Activated naive CD8-positive, alpha-beta T cell treated with anti-CD3 and anti-CD28 coated beads, Interleukin-2, amount 50 U/mL, for 24 hours (primary cell): ENCODE measurements at regions not wholly inside any gene's neighbourhood (a gene's known extent, or its start where the extent isn't known, plus 50 kb on each side); places are given as distances from the start of the nearest gene placed in this dataset.

Experiments used
- ATAC-seq: fragments of 150-1000 bp; cut with Tn5 transposase; one replicate; pipeline ENCODE4 v1.10.0; 2021
- DNase-seq: peaks from one replicate; pipeline ENCODE4 v3.0.0; 2021
- H3K27ac Mint-ChIP-seq: one replicate; pipeline ENCODE4 v1.8.0; 2021; ENCODE audit warnings: mild to moderate bottlenecking, mixed read lengths
- H3K27me3 Mint-ChIP-seq: one replicate; pipeline ENCODE4 v1.8.0; 2021; ENCODE audit warnings: mixed read lengths
- H3K36me3 Mint-ChIP-seq: one replicate; pipeline ENCODE4 v1.8.0; 2021; ENCODE audit warnings: low read depth, mixed read lengths
- H3K4me1 Mint-ChIP-seq: one replicate; pipeline ENCODE4 v1.8.0; 2021; ENCODE audit warnings: mixed read lengths
- H3K4me3 Mint-ChIP-seq: one replicate; pipeline ENCODE4 v1.8.0; 2021; ENCODE audit warnings: mild to moderate bottlenecking, moderate library complexity, mixed read lengths
- H3K9me3 Mint-ChIP-seq: one replicate; pipeline ENCODE4 v1.8.0; 2021; ENCODE audit warnings: mixed read lengths

DNA sequence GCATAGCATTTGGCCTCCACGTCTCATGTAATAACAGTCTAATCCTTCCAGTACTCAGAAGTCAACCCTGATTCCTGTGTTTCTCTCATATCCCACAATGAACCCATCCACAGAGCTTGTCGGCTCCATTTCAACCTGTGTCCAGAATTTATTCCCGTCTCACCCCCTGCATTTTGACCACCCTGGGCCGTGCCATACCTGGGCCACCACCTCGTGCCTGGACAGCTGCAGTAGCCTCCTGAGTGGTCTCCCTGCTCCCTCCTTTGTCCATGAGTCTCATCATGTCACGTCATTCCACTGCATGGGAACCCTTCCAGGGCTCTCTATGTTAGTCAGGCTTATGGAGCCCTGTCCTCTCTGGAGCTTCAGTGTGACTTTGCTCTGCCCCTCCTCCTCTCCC lies 670.6 kb downstream of the PTPRU start:
- H3K27ac Mint-ChIP-seq: no peak overlapping the region
- DNase-seq (no peak), ATAC-seq (no peak)
- H3K36me3 Mint-ChIP-seq: no peaks in the 10 kb centered on the region
- H3K9me3 Mint-ChIP-seq: no peaks in the 10 kb centered on the region
- no peak overlapping the region for H3K4me3 Mint-ChIP-seq
- H3K4me1 Mint-ChIP-seq: no peaks in the 10 kb centered on the region
- H3K27me3 Mint-ChIP-seq: peaks cover 14% of the 10 kb centered on the region

GRCh38 chr1:29903548-29904166 lies 667.3 kb downstream of the PTPRU start:
- Mint-ChIP-seq H3K27me3 (peaks cover 11% of the 10 kb centered on the region), H3K4me3 (no peak overlapping the region), H3K4me1 (no peaks in the 10 kb centered on the region), H3K27ac (no peak overlapping the region), H3K36me3 (no peaks in the 10 kb centered on the region), H3K9me3 (no peaks in the 10 kb centered on the region)
- ATAC-seq: no peak
- no peak for DNase-seq

GRCh38 chr1:29901624-29902325 lies 665.5 kb downstream of the PTPRU start:
- Mint-ChIP-seq H3K36me3 (no peaks in the 10 kb centered on the region), H3K4me3 (no peak overlapping the region), H3K9me3 (no peaks in the 10 kb centered on the region), H3K27ac (no peak overlapping the region), H3K27me3 (peaks cover 22% of the 10 kb centered on the region), H3K4me1 (no peaks in the 10 kb centered on the region)
- DNase-seq (no peak), ATAC-seq (no peak)

DNA sequence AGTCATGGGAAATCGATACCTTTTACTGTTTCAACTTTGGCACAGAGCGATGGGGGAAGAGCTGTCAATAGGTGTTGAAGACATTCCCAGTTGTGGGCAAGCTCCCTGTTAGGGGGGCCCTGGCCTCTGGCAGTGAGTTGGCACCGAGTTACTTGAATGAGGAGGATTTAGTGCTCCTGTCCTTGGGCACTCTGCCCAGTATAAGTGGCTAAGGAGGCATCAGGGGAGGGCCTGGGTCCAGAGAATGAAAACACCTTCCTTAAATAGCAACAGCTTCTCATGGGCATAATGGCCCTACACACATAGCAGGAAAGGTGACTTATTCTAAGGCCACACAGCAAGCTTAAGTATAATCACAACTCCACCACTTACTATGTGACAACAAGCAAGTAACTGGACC lies 664.4 kb downstream of the PTPRU start:
- H3K4me3 Mint-ChIP-seq: no peak overlapping the region
- peaks cover 27% of the 10 kb centered on the region for H3K27me3 Mint-ChIP-seq
- no peaks in the 10 kb centered on the region for H3K9me3 Mint-ChIP-seq
- DNase-seq (no peak), ATAC-seq (no peak)
- H3K36me3 Mint-ChIP-seq: no peaks in the 10 kb centered on the region
- no peak overlapping the region for H3K27ac Mint-ChIP-seq
- H3K4me1 Mint-ChIP-seq: no peaks in the 10 kb centered on the region

DNA sequence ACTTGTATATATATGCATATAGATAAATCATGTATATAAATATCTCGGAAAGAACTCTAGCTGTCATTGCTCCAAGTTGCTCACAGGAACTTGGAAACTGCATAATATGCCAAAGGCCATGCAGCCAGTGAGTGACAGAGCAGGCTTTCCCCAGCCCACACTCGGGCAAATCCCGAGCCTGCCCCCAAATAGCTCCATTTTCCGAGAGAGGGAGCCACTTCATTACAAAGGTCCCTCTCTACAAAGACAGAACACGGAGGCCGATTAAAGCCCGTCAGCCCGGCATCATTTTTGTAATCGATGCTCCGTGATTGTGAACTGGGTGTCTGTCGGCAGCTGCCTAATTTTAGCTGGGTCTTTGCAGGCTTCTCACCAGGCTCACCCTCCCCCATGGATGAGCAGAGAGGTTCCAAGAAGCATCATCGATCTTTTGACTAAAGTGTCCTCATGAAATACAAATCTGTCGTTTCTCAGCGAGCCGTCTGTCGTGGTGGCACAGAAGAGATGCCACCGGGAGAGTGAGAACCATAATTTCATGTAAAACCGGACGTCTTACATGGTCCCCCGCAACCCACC lies 663.9 kb downstream of the PTPRU start:
- H3K27ac Mint-ChIP-seq: no peak overlapping the region
- H3K27me3 Mint-ChIP-seq: peaks cover 32% of the 10 kb centered on the region
- no peaks in the 10 kb centered on the region for H3K9me3 Mint-ChIP-seq
- no peak overlapping the region for H3K4me3 Mint-ChIP-seq
- DNase-seq: no peak
- H3K4me1 Mint-ChIP-seq: no peaks in the 10 kb centered on the region
- H3K36me3 Mint-ChIP-seq: no peaks in the 10 kb centered on the region
- ATAC-seq: no peak

GRCh38 chr1:29896791-29897714 lies 660.7 kb downstream of the PTPRU start:
- Mint-ChIP-seq H3K27me3 (peaks cover 36% of the 10 kb centered on the region), H3K4me1 (no peaks in the 10 kb centered on the region), H3K9me3 (no peaks in the 10 kb centered on the region), H3K36me3 (no peaks in the 10 kb centered on the region), H3K27ac (no peak overlapping the region), H3K4me3 (no peak overlapping the region)
- ATAC-seq (no peak), DNase-seq (no peak)

- no peak for ATAC-seq
- no peak overlapping the region for H3K27ac Mint-ChIP-seq
- H3K4me1 Mint-ChIP-seq: no peaks in the 10 kb centered on the region
- no peak overlapping the region for H3K4me3 Mint-ChIP-seq
- no peak for DNase-seq
- peaks cover 33% of the 10 kb centered on the region for H3K27me3 Mint-ChIP-seq
- no peaks in the 10 kb centered on the region for H3K9me3 Mint-ChIP-seq
- H3K36me3 Mint-ChIP-seq: no peaks in the 10 kb centered on the region
Observed at GRCh38 chr1:29896300-29896699, 660.0 kb downstream of the PTPRU start.

DNA sequence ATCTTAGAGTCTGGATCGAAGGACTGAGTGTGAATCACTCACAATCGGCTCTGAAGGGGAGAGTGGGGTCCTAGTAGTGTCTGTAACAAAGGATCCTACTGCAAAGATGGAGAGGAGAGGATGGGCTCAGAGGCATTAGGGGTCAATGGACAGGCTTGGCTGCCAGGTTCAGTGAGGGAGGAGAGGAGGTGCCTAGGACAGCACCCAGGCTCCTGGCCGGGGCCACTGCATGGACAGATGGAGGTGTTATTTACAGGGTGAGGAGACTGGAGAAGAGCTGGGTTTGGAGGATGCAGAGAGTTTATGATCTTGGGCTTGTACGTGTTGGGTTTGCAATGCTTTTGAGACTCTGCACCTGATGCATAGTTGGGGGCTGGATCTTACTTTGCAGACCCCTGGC lies 658.9 kb downstream of the PTPRU start:
- DNase-seq (no peak), ATAC-seq (no peak)
- no peaks in the 10 kb centered on the region for H3K4me1 Mint-ChIP-seq
- no peaks in the 10 kb centered on the region for H3K9me3 Mint-ChIP-seq
- no peaks in the 10 kb centered on the region for H3K36me3 Mint-ChIP-seq
- H3K27ac Mint-ChIP-seq: no peak overlapping the region
- no peak overlapping the region for H3K4me3 Mint-ChIP-seq
- peaks cover 31% of the 10 kb centered on the region for H3K27me3 Mint-ChIP-seq

DNA sequence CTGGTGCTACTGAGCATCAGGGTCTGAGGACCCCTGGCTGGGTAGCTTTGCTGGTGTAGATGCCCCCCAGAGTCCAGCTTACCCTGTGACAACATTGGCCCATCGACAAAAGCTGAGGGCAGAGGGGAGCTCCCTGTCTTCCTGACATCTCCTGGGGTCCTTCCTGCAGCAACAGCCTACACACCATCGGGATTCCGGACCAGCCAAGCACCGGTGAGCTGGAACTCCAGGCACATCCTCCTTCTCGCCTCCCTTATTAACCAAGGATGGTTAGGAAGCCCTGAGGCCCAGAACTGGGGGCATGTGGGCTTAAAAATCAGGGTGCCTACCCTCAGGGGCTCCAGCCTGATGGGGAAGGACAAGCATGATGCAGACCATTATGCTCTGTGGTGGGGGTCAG lies 658.0 kb downstream of the PTPRU start:
- Mint-ChIP-seq H3K27me3 (peaks cover 31% of the 10 kb centered on the region), H3K9me3 (no peaks in the 10 kb centered on the region), H3K27ac (no peak overlapping the region), H3K4me1 (no peaks in the 10 kb centered on the region), H3K4me3 (no peak overlapping the region), H3K36me3 (no peaks in the 10 kb centered on the region)
- no peak for DNase-seq
- ATAC-seq: no peak

DNA sequence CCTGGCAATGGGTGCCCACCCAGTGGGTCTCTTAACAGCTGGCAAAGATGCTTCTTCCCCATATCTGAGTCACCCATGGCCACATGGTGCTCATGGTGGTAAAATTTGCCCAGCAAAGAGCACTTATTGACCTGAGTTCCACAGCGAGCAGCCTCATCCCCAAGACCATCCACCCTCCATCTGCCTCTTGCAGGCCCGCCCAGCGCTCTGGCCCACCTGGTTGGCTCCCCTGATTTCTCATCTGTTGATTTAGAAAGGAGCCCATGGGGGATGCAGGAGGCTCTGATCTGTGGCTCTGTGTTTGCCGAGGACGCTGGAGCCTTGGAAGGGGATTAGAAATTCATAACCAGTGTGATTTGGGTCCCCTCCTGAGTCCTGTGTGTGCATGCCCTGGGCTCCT lies 657.5 kb downstream of the PTPRU start:
- Mint-ChIP-seq H3K4me3 (no peak overlapping the region), H3K27me3 (peaks cover 31% of the 10 kb centered on the region), H3K4me1 (no peaks in the 10 kb centered on the region), H3K36me3 (no peaks in the 10 kb centered on the region), H3K27ac (no peak overlapping the region), H3K9me3 (no peaks in the 10 kb centered on the region)
- DNase-seq: no peak
- ATAC-seq: no peak

DNA sequence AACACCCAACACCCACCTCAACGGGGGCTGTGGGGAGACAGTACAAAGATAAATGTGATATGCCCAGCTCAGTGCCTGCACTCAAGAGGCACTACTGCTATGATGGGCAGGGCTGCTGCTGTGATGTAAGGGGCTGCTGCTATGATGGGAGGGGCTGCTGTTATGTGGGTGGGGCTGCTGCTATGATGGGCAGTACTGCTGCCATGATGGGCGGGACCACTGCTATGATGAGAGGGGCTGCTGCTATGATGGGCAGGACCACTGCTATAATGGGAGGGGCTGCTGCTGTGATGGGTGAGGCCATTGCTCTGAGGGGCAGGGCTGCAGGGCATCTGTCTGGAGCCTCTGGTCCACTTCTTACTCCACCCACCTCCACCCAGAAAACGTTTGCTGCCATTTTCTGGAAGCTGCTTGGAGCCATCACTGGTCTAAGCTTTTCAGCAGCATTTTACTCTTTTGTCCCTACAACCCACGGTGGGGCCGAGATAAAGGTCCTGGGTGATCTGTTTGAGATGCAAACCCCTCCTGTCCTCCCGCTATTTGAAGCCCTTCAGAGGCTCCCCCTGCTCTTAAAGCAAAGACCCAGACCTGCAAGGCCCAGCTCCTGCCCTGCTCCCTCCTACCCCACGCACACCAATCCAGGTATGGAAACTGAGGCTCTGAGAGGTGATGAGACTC lies 656.9 kb downstream of the PTPRU start:
- H3K4me1 Mint-ChIP-seq: no peaks in the 10 kb centered on the region

DNA sequence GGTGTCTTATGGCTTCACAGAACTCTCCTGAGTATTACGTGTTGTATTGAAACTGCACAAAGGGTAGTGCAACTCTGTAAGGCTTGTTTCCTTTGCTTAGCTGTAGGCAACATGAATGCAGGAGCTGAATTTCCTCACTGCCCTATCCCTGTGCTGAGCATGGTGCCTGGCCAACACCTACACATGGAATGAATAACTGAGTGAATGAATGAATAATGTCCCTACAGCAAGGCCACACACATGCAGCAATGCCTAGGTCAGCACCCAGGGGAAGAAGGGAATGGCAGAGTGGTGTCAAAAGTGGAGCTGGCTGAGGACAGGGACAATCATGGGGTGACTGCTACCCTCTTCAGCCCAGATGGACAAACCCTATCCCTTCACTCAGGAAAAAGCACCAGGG lies 655.9 kb downstream of the PTPRU start:
- Mint-ChIP-seq H3K36me3 (no peaks in the 10 kb centered on the region), H3K27ac (no peak overlapping the region), H3K4me1 (no peaks in the 10 kb centered on the region), H3K4me3 (no peak overlapping the region), H3K9me3 (no peaks in the 10 kb centered on the region), H3K27me3 (peaks cover 21% of the 10 kb centered on the region)
- no peak for DNase-seq
- ATAC-seq: no peak

More for the DNA sequence above, 656.9 kb downstream of the PTPRU start:
- no peak for ATAC-seq
- Mint-ChIP-seq H3K27me3 (peaks cover 30% of the 10 kb centered on the region), H3K9me3 (no peaks in the 10 kb centered on the region), H3K36me3 (no peaks in the 10 kb centered on the region), H3K27ac (no peak overlapping the region), H3K4me3 (no peak overlapping the region)
- no peak for DNase-seq

GRCh38 chr1:29890201-29890959 lies 654.1 kb downstream of the PTPRU start:
- Mint-ChIP-seq H3K4me1 (no peaks in the 10 kb centered on the region), H3K27ac (no peak overlapping the region), H3K4me3 (no peak overlapping the region), H3K27me3 (peaks cover 9% of the 10 kb centered on the region), H3K9me3 (no peaks in the 10 kb centered on the region), H3K36me3 (no peaks in the 10 kb centered on the region)
- DNase-seq (no peak), ATAC-seq (no peak)

DNA sequence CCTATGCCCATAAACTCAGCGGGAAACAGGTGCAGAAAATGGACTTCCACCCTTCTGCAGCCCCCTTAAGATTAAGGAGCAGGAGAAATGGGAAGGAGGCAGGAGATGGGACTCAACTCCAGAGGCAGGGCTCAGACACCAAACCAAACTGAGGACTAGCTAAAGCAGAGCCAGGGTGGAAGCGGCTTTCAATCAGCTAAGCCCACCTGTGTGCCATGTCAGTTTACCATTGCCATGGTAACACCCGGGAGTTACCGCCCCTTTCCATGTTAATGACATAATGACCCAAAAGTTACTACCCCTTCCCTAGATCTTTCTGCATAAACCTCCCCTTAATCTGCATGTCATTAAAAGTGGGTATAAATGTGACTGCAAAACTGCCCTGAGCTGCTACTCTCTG lies 653.5 kb downstream of the PTPRU start:
- H3K9me3 Mint-ChIP-seq: no peaks in the 10 kb centered on the region
- no peak overlapping the region for H3K4me3 Mint-ChIP-seq
- ATAC-seq: no peak
- no peak for DNase-seq
- H3K36me3 Mint-ChIP-seq: no peaks in the 10 kb centered on the region
- H3K27me3 Mint-ChIP-seq: peaks cover 6% of the 10 kb centered on the region
- no peaks in the 10 kb centered on the region for H3K4me1 Mint-ChIP-seq
- no peak overlapping the region for H3K27ac Mint-ChIP-seq
